ENCODE measurements at regions not wholly inside any gene's neighbourhood (a gene's known extent, or its start where the extent isn't known, plus 50 kb on each side); places are given as distances from the start of the nearest gene placed in this dataset.
A peak's percentile ranks its signal among the peaks of the same experiment; 100 is the strongest.

GRCh38 chr12:24087294-24087693 lies 137.8 kb upstream of the SOX5 start:
- H3K9ac ChIP-seq (ENCODE audit: insufficient read depth, low read depth, low read length) = no peak overlapping the region
- 0 out of 2 replicates have a peak overlapping the region, but pooled peaks have one; percentile 6 for H3K4me2 ChIP-seq (ENCODE audit: low read depth, low read length)
- peaks cover 32% of the 10 kb centered on the region for H3K4me1 ChIP-seq (ENCODE audit: insufficient read depth, low read length)
- H4K20me1 ChIP-seq (ENCODE audit: insufficient read depth, low read length) = no peaks in the 10 kb centered on the region
- H3K4me3 ChIP-seq (replicated peaks in 1 of 3; ENCODE audit: insufficient read depth in 1 of 3, low read depth in 2 of 3, low read length in 3 of 3) = no peak overlapping the region
- 43% methylated on average over 4 of the region's 4 CpGs for WGBS (ENCODE audit: low lambda C conversion rate)
- CTCF ChIA-PET (ENCODE audit: low intra/inter-chr PET ratio, low total read pairs) = no interaction called here
- TF ChIP-seq, protein P1, sequence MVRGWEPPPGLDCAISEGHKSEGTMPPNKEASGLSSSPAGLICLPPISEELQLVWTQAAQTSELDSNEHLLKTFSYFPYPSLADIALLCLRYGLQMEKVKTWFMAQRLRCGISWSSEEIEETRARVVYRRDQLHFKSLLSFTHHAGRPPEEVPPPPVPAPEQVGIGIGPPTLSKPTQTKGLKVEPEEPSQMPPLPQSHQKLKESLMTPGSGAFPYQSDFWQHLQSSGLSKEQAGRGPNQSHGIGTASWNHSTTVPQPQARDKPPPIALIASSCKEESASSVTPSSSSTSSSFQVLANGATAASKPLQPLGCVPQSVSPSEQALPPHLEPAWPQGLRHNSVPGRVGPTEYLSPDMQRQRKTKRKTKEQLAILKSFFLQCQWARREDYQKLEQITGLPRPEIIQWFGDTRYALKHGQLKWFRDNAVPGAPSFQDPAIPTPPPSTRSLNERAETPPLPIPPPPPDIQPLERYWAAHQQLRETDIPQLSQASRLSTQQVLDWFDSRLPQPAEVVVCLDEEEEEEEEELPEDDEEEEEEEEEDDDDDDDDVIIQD (CRISPR knock-in tag; IDR thresholded peaks at IDR 0.05; ENCODE audit: low read depth) = peak; percentile 25; the same call in 1 of the 2 replicates
- TF ChIP-seq HNF4A (CRISPR knock-in tag; IDR thresholded peaks at IDR 0.05) (peak; percentile 42; the same call in 1 of the 2 replicates), SRY (CRISPR knock-in tag; IDR thresholded peaks at IDR 0.05) (no peak), ZNF644 (CRISPR knock-in tag; IDR thresholded peaks at IDR 0.05; ENCODE audit: low read depth) (0 out of 2 replicates have a peak, but pooled peaks have one; percentile 35), FOSL2 (CRISPR knock-in tag; IDR thresholded peaks at IDR 0.05) (no peak)
- intact Hi-C loops (cut with micrococcal nuclease; ENCODE audit: unreplicated experiment) = no loop called here
- ATAC-seq (no peak), FAIRE-seq (no peak), DNase-seq (ENCODE audit: low spot score) (no peak)
- POLR2A ChIA-PET = no interaction called here
- no TSS peak for BruUV-seq (replicated peaks)
- no peaks in the 10 kb centered on the region for H3K9me3 ChIP-seq (ENCODE audit: low read length)
- no peak overlapping the region for H2AFZ ChIP-seq (ENCODE audit: low read length)
- H3K27me3 ChIP-seq (ENCODE audit: control insufficient read depth in 1 of 2, insufficient read depth in 2 of 2, low read length in 2 of 2) = no peaks in the 10 kb centered on the region
- in situ Hi-C loops (cut with HindIII; ENCODE audit: extremely low pct_ligation_motif_present, low pct_unique_long_range_greater_than_20kb) = no loop called here
- no peak overlapping the region for H3K27ac ChIP-seq (ENCODE audit: extremely low read length, insufficient read depth, low read length)
- no peaks in the 10 kb centered on the region for H3K79me2 ChIP-seq (ENCODE audit: insufficient read depth, low read length)
- no peaks in the 10 kb centered on the region for H3K36me3 ChIP-seq (replicated peaks in 1 of 2; ENCODE audit: control insufficient read depth in 1 of 2, insufficient read depth in 2 of 2, low read length in 2 of 2)

- H3K4me1 ChIP-seq (ENCODE audit: insufficient read depth, low read length) = peaks cover 57% of the 10 kb centered on the region
- TF ChIP-seq, protein P2, sequence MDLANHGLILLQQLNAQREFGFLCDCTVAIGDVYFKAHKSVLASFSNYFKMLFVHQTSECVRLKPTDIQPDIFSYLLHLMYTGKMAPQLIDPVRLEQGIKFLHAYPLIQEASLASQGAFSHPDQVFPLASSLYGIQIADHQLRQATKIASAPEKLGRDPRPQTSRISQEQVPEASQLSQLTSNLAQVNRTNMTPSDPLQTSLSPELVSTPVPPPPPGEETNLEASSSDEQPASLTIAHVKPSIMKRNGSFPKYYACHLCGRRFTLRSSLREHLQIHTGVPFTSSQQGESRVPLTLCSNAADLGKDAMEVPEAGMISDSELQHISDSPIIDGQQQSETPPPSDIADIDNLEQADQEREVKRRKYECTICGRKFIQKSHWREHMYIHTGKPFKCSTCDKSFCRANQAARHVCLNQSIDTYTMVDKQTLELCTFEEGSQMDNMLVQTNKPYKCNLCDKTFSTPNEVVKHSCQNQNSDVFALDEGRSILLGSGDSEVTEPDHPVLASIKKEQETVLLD (CRISPR knock-in tag; IDR thresholded peaks at IDR 0.05; ENCODE audit: low read depth) = no peak
- no peak for TF ChIP-seq ZNF264 (CRISPR knock-in tag; IDR thresholded peaks at IDR 0.05)
- no peak for TF ChIP-seq HMG20B (CRISPR knock-in tag; conservative IDR thresholded peaks at IDR 0.05)
- TF ChIP-seq, protein P3, sequence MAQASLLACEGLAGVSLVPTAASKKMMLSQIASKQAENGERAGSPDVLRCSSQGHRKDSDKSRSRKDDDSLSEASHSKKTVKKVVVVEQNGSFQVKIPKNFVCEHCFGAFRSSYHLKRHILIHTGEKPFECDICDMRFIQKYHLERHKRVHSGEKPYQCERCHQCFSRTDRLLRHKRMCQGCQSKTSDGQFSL (CRISPR knock-in tag; IDR thresholded peaks at IDR 0.05) = no peak
- TF ChIP-seq ZNF484 (CRISPR knock-in tag; IDR thresholded peaks at IDR 0.05; ENCODE audit: borderline replicate concordance, low read depth) = no peak
- no peak for TF ChIP-seq RXRB (CRISPR knock-in tag; IDR thresholded peaks at IDR 0.05; ENCODE audit: borderline replicate concordance)
- no peak for TF ChIP-seq ZNF672 (CRISPR knock-in tag; IDR thresholded peaks at IDR 0.05)
- no peak for TF ChIP-seq ZNF83 (CRISPR knock-in tag; IDR thresholded peaks at IDR 0.05; ENCODE audit: borderline replicate concordance)
- no peak for TF ChIP-seq TSC22D2 (CRISPR knock-in tag; IDR thresholded peaks at IDR 0.05; ENCODE audit: borderline replicate concordance)
- no peak for TF ChIP-seq ZNF121 (CRISPR knock-in tag; IDR thresholded peaks at IDR 0.05)
- TF ChIP-seq, protein P4, sequence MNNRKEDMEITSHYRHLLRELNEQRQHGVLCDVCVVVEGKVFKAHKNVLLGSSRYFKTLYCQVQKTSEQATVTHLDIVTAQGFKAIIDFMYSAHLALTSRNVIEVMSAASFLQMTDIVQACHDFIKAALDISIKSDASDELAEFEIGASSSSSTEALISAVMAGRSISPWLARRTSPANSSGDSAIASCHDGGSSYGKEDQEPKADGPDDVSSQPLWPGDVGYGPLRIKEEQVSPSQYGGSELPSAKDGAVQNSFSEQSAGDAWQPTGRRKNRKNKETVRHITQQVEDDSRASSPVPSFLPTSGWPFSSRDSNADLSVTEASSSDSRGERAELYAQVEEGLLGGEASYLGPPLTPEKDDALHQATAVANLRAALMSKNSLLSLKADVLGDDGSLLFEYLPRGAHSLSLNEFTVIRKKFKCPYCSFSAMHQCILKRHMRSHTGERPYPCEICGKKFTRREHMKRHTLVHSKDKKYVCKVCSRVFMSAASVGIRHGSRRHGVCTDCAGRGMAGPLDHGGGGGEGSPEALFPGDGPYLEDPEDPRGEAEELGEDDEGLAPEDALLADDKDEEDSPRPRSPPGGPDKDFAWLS (CRISPR knock-in tag; IDR thresholded peaks at IDR 0.05; ENCODE audit: borderline replicate concordance) = no peak
Measured at GRCh38 chr12:24084800-24085199, 135.3 kb upstream of the SOX5 start.

More at GRCh38 chr12:24084800-24085199, 135.3 kb upstream of the SOX5 start:
- no peak overlapping the region for H3K27ac ChIP-seq (ENCODE audit: extremely low read length, insufficient read depth, low read length)
- no peaks in the 10 kb centered on the region for H3K9me3 ChIP-seq (ENCODE audit: low read length)
- no peak overlapping the region for H3K4me3 ChIP-seq (replicated peaks in 1 of 3; ENCODE audit: insufficient read depth in 1 of 3, low read depth in 2 of 3, low read length in 3 of 3)
- no peaks in the 10 kb centered on the region for H4K20me1 ChIP-seq (ENCODE audit: insufficient read depth, low read length)
- POLR2A ChIA-PET = no interaction called here
- no peaks in the 10 kb centered on the region for H3K36me3 ChIP-seq (replicated peaks in 1 of 2; ENCODE audit: control insufficient read depth in 1 of 2, insufficient read depth in 2 of 2, low read length in 2 of 2)
- in situ Hi-C loops (cut with HindIII; ENCODE audit: extremely low pct_ligation_motif_present, low pct_unique_long_range_greater_than_20kb) = no loop called here
- no peak overlapping the region for H2AFZ ChIP-seq (ENCODE audit: low read length)
- ATAC-seq = no peak
- no peak for FAIRE-seq
- BruUV-seq (replicated peaks) = no TSS peak
- intact Hi-C loops (cut with micrococcal nuclease; ENCODE audit: unreplicated experiment) = no loop called here
- H3K27me3 ChIP-seq (ENCODE audit: control insufficient read depth in 1 of 2, insufficient read depth in 2 of 2, low read length in 2 of 2) = no peaks in the 10 kb centered on the region
- CTCF ChIA-PET (ENCODE audit: low intra/inter-chr PET ratio, low total read pairs) = no interaction called here
- H3K4me2 ChIP-seq (ENCODE audit: low read depth, low read length) = no peak overlapping the region
- H3K9ac ChIP-seq (ENCODE audit: insufficient read depth, low read depth, low read length) = no peak overlapping the region
- H3K79me2 ChIP-seq (ENCODE audit: insufficient read depth, low read length) = no peaks in the 10 kb centered on the region
- 95% methylated on average over 2 of the region's 2 CpGs for WGBS (ENCODE audit: low lambda C conversion rate)
- no peak for DNase-seq (ENCODE audit: low spot score)

Data from HepG2 (cell line).